ENCODE measurements at regions not wholly inside any gene's neighbourhood (a gene's known extent, or its start where the extent isn't known, plus 50 kb on each side); places are given as distances from the start of the nearest gene placed in this dataset.

DNA sequence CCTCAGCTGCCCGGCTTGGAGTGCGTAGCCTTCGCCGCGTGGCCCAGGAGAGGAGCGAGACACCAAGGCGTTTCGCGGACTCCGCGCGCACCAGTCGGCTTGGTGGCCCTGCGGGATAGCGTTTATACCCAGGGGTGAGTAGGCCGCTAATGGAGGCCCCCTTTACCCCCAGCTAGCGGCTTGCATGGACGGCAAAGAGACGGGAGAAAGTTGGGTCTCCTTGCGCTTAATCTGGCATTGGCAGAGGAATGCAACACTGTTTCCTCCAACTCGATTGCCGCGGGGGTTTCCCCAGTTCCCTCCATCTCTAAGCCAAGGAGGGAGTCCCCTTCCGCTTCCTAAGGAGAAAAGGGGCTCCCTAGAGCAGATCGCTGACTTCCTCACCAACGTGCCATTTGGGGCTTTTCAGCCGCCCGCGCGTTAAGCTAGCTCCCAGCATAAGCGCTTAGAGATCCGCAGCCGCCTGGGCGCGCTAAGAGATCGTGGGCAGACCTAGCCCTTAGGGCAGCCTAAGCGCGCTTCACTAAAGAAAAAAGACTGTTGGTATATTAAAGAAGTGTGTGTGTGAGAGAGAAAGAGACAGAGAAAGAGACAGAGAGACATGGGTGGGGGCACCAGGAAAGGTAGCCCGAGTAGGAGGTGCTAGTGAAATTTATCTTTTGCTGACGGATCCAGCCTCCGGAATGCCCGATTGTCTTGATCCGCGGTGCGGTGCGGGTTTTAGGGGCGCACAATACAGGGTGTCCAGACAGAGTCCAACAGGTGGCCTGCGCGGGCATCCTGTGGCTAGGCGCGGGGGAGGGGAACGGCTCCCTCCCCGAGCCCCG lies 597.9 kb upstream of the SGCD start:
- DNase-seq, result no peak

GRCh38 chr5:155729684-155730059 lies 597.3 kb upstream of the SGCD start:
- DNase-seq, result no peak

GRCh38 chr5:155732587-155733376 lies 594.2 kb upstream of the SGCD start:
- DNase-seq, result no peak

DNA sequence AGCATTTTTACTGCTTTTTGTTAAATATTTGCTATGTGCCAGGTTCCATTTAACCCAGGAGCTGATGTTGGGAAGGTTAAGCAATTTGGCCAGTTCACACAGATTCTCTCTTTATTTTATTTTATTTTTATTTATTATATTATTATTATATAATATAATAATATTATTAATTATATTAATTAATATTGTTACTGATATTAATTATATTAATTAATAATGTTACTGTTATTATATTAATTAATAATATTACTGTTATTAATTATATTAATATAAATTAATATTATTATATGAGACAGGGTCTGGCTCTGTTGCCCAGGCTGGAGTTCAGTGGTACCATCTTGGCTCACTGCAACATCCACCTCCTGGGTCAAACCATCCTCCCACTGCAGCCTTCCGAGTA lies 593.0 kb upstream of the SGCD start:
- no peak for DNase-seq

- no peak for DNase-seq
These were observed 591.6 kb upstream of the SGCD start for GRCh38 chr5:155735388-155735787.

- no peak for DNase-seq
These were observed 588.3 kb upstream of the SGCD start for GRCh38 chr5:155738616-155739015.

DNA sequence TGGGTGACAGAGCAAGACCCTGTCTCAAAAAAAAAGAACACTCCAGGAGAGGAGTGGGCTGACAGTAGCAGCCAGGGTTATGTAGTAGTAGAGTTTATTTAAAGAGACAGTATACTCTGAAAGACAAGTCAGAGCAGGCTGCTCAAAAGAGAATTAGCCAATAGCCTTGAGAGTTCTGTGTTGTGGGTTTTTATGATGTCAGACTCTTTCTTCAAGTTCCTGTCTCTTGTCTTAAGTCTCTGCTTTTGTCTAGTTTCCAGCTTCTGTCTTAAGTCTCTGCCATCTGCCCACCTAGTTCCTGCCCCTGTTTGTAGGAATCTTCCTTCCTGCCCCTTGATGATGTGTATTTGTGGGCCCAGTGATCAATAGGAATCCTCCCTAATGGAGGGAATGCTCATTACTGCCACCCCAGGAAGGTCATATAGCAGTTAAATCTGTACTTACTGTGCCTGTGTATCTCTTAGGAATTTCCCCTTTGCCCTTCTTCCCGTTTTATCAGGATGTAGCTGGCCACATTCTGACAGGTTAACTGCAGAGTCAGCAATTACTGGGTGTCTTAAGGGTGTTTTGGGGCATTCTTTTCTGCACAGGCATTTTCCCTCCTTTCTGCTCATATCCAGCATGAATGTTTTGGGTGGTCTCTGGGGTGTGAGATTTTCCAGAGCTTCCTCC lies 580.5 kb upstream of the SGCD start:
- no peak for DNase-seq

GRCh38 chr5:155750101-155750500 lies 576.9 kb upstream of the SGCD start:
- DNase-seq, result no peak

GRCh38 chr5:155750571-155750970 lies 576.4 kb upstream of the SGCD start:
- DNase-seq, result no peak

GRCh38 chr5:155753943-155754581 lies 572.9 kb upstream of the SGCD start:
- no peak for DNase-seq

DNA sequence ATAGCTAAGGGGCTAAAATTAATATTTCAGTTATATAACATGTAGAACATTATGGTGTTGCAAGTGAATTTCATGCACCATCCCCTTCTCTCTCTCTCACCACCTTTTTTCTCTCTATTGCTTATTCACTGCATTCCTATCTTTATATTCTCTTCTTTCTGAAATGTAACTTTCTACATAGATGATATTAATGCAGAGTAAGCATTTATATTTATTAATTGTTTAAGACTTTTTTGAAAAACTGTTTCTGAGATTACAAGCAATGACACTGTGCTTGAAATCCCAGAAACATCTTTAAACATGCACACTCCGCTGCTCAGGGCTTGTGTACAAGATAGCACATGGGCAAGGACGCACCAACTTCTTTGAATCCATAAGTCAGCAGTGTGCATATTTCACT lies 567.7 kb upstream of the SGCD start:
- DNase-seq, result no peak

DNA sequence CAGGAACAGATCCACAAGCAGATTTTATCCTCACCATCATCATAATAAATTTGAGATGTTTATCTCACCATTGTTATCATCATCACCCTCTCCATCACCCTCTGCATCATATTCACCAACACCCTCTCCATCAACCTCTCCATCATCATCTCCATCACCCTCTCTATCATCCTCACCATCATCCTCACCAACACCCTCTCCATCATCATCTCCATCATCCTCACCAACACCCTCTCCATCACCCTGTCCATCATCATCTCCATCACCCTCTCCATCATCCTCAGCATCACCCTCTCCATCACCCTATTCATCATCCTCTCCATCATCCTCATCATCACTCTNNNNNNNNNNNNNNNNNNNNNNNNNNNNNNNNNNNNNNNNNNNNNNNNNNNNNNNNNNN lies 567.0 kb upstream of the SGCD start:
- no peak for DNase-seq

DNA sequence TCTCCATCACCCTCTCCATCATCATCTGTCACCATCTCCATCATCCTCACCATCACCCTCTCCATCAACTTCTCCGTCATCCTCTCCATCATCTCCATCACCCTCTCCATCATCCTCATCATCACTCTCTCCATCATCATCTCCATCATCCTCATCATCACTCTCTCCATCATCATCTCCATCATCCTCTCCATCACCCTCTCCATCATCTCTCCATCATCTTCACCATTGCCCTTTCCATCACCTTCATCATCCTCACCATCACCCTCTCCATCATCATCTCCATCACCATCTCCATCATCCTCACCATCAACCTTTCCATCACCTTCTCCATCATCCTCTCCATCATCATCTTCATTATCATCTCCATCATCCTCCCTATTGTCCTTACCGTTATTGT lies 565.5 kb upstream of the SGCD start:
- DNase-seq, result no peak

- DNase-seq, result no peak
These were observed 561.2 kb upstream of the SGCD start for GRCh38 chr5:155765715-155766114.

DNA sequence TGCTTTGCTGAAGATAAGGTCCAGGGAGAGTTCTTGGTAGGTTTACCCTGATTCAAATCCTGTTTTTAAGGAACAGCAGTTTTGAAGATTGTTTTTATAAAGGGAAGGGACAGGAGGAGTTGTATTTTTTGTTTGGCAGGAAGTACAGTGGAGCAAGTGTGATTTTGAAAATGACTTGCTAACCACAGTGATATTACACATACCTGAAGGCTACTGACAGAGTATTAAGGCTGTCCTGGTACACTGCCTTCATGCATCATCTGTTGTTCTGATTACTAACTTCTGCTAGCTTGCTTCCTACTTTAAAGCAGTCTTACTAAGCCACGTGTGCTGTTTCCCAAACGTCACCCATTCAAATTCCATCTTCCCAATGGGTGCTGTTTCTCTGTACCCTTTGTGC lies 559.5 kb upstream of the SGCD start:
- DNase-seq, result no peak

DNA sequence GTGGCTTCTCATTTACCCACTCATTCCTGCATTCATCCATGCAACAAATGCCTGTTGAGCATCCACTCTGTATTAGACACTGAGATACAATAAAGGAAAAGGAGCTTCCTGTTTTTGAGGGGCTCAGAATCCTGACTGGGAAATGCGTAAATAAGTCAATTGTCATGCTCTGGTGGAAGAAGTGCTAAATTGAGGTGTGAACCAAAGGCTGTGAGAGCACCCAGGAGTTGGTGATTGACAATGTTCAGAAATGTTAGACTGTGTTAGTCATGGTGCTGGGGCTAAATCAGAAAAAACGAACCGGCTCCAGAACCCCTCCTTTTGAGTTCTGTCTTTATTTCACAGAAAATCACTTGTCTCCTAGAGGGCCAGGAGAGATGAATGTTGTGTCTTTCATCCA lies 558.6 kb upstream of the SGCD start:
- no peak for DNase-seq

- DNase-seq, result no peak
These were observed 554.8 kb upstream of the SGCD start for GRCh38 chr5:155772009-155772662.

DNA sequence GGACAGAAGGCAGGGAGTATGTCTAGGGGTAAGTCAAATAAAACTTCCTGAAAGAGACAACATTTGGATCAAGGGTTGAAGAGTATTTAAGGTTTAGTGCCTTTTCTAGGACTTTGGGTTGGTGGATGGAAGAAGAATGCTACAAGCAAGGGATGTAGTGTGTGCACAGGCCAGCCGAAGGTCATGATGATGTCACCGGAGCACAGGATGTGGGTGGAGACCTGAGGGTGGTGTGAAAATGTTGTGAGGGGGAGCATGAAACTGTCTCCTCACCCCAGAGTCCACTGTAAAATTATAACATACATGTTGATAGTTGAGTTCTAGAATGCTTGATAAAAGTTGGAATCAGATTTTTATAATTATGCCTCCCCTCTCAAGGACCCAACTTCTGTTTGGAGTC lies 553.3 kb upstream of the SGCD start:
- no peak for DNase-seq

- DNase-seq, result no peak
These were observed 546.7 kb upstream of the SGCD start for GRCh38 chr5:155780260-155780659.

DNA sequence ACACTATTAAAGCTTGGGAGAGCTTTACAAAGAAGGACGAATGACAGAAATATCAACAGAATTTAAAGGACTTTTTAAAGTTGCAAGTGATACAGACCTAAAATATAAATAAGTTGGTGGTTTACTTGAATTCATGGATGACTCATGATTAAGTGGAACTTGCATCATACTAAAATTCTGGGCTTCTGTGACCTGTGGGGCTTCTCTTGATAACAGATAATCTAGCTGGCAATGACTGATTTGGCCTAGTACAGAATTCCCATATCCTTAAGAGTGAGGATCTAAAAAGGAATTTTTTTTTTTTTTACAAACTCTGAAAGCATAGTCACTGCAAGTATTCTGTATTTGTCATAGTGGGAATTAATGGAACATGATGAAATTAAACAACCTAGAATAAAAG lies 543.7 kb upstream of the SGCD start:
- no peak for DNase-seq

DNA sequence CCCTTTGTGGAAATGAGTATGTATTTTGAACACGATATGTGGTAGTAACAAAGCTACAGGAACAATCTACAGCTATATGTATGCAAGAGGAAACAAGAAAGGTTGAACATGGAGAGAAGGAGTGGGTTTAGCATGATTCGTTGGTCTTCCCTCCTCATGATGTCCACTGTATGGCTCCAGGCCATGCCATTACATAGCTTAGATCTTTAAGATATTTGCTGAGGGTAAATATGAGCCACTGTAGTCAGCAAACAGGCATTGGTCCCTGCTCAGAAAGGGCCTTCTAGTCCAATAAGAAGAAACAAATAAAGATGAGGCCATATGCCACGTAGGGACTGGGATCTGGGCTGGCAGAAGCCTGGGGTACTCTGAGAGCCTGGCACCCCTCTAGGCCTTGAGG lies 543.2 kb upstream of the SGCD start:
- DNase-seq, result no peak

GRCh38 chr5:155786108-155786507 lies 540.9 kb upstream of the SGCD start:
- no peak for DNase-seq

DNA sequence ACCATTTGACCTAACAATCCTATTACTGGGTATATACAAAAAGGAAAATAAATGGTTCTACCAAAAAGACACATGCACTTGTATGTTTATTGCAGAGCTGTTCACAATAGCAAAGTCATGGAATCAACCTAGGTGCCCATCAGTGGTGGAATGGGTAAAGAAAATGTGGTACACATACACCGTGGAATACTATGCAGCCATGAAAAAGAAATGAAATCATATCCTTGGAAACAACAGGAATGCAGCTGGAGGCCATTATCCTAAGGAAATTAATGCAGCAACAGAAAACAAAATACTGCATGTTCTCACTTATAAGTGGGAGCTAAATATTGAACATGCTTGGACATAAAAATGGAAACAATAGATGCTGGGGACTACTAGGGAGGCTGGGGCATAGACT lies 534.1 kb upstream of the SGCD start:
- no peak for DNase-seq

Measured in bone marrow (tissue), 2 donors.